Heart left ventricle (tissue), 16 donors: ENCODE measurements at regions not wholly inside any gene's neighbourhood (a gene's known extent, or its start where the extent isn't known, plus 50 kb on each side); places are given as distances from the start of the nearest gene placed in this dataset.

Source experiments
- ATAC-seq, 4 donors: fragments of 200-7000 bp; cut with Tn5 transposase; one replicate each; pipeline ENCODE4 v1.9.1; 2020 to 2022; ENCODE audit warnings: moderate library complexity in 4 of 4, mild to moderate bottlenecking in 3 of 4, moderate number of reproducible peaks in 1 of 4
- DNase-seq, 5 donors: peaks; one replicate each; pipeline ENCODE4 v3.0.0-alpha.2; 2020
- H3K27ac ChIP-seq, 12 donors: fragments of 200-600 bp; sonication (generic) in 4 of 12; one replicate each; pipeline versions ENCODE4 v1.5.0 to v1.8.0; 2016 to 2022; ENCODE audit warnings: mild to moderate bottlenecking in 2 of 12
- H3K27me3 ChIP-seq, 9 donors: fragments of 200-600 bp; sonication (generic) in 2 of 9; one replicate each; pipeline versions ENCODE4 v1.5.1 to v1.8.0; 2016 to 2022; ENCODE audit warnings: mild to moderate bottlenecking in 3 of 9
- H3K36me3 ChIP-seq, 9 donors: fragments of 200-600 bp; sonication (generic) in 2 of 9; one replicate each; pipeline versions ENCODE4 v1.5.0 to v1.8.0; 2018 to 2022; ENCODE audit warnings: mild to moderate bottlenecking in 2 of 9
- H3K4me1 ChIP-seq, 12 donors: fragments of 200-600 bp; sonication (generic) in 4 of 12; one replicate each; pipeline versions ENCODE4 v1.5.0 to v1.8.0; 2016 to 2022; ENCODE audit warnings: mild to moderate bottlenecking in 3 of 12
- H3K4me3 ChIP-seq, 12 donors: fragments of 200-600 bp; sonication (generic) in 4 of 12; one replicate each; pipeline versions ENCODE4 v1.5.0 to v1.8.0; 2017 to 2022; ENCODE audit warnings: mild to moderate bottlenecking in 9 of 12, moderate library complexity in 4 of 12
- H3K9me3 ChIP-seq, 12 donors: fragments of 200-600 bp; sonication (generic) in 4 of 12; one replicate each; pipeline versions ENCODE4 v1.5.0 to v1.8.0; 2016 to 2022; ENCODE audit warnings: mild to moderate bottlenecking in 1 of 12
- POLR2A ChIP-seq, 2 donors: fragments of 450-650 bp; IDR thresholded peaks; one replicate each; pipeline ENCODE4 v1.6.1; 2017; ENCODE audit warnings: antibody characterized with exemption in 2 of 2, mild to moderate bottlenecking in 2 of 2, moderate library complexity in 2 of 2
- WGBS, 4 donors: extraction: QIAGEN DNeasy Blood & Tissue Kit in 2 of 4; methylation state at CpG; one replicate each; pipeline versions ENCODE4 v1.1.5 to v1.1.7; 2013 to 2018; 5-methylcytosine and 5-hydroxymethylcytosine counted together
- intact Hi-C, 10 donors: fragments of 100-400 bp; cut with DNase I; formaldehyde crosslinking; loops; one replicate each; pipeline versions ENCODE4 v1.11.1 to v1.14.2; 2022
- TF ChIP-seq, protein P1 (sequence below), 12 donors: fragments of 200-600 bp; sonication (generic) in 4 of 12; IDR thresholded peaks; one replicate each; pipeline versions ENCODE4 v1.5.0 to v1.8.0; 2018 to 2022; ENCODE audit warnings: antibody characterized with exemption in 12 of 12, mild to moderate bottlenecking in 5 of 12
- donor health status: ischemic (EF 13 %, LVEDD 7.1; RV severe dilation, severe dysfunction).
- donor health status: healthy with polysubstance abuse.
- donor health status: DM: no; HTN: yes; CAD: no.
- donor health status: DM: no; HTN: no; CAD: no.
- donor health status: ischemic (EF 25% LVEDD 6.9; RV normal size, moderate dysfunction).
- donor health status: ischemic (EF 25% LVEDD 5.7; RV mildly dilated, moderate dysfunction).
- donor health status: healthy.
- donor health status: DM: yes; HTN: yes; CAD: no.
- donor health status: ischemic (EF 35%, LVEDD 5.7; RV mildly dilated, moderate dysfunction).
- donor health status: nonischemic (EF 11% LVEDD 7.7; RV severe dilation, severe dysfunction).
- donor health status: DM: yes; HTN: yes; CAD: no.
- donor health status: PGD.
- donor health status: ischemic (EF 29% LVEDD 5.4; RV normal size, mild dysfunction).
- donor health status: nonischemic (EF 23%, LVEDD 6.1; RV moderate dilation, normal function).

DNA sequence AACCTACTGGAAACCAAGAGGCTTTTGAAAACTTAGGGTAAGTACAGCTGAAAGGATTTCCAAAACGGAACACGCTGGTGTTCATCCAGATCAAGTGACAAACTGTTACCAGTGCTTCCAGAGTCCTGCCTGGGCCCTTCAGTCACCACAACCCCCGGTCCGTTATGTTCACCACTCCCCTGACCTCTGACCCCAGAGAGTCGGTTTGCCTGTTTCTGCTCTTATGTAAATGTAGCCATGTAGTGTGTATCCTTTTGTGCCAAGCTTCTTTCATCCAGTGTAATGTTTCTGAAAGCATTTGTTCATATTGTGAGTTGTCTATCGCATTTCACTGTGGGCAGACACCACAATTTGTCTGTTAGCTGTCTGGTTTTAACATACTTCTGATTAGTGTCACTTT lies 217.5 kb downstream of the NCK2 start:
- no peaks in the 10 kb centered on the region for H3K4me1 ChIP-seq
- TF ChIP-seq, protein P1, sequence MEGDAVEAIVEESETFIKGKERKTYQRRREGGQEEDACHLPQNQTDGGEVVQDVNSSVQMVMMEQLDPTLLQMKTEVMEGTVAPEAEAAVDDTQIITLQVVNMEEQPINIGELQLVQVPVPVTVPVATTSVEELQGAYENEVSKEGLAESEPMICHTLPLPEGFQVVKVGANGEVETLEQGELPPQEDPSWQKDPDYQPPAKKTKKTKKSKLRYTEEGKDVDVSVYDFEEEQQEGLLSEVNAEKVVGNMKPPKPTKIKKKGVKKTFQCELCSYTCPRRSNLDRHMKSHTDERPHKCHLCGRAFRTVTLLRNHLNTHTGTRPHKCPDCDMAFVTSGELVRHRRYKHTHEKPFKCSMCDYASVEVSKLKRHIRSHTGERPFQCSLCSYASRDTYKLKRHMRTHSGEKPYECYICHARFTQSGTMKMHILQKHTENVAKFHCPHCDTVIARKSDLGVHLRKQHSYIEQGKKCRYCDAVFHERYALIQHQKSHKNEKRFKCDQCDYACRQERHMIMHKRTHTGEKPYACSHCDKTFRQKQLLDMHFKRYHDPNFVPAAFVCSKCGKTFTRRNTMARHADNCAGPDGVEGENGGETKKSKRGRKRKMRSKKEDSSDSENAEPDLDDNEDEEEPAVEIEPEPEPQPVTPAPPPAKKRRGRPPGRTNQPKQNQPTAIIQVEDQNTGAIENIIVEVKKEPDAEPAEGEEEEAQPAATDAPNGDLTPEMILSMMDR (IDR thresholded peaks at IDR 0.05), result no peak

DNA sequence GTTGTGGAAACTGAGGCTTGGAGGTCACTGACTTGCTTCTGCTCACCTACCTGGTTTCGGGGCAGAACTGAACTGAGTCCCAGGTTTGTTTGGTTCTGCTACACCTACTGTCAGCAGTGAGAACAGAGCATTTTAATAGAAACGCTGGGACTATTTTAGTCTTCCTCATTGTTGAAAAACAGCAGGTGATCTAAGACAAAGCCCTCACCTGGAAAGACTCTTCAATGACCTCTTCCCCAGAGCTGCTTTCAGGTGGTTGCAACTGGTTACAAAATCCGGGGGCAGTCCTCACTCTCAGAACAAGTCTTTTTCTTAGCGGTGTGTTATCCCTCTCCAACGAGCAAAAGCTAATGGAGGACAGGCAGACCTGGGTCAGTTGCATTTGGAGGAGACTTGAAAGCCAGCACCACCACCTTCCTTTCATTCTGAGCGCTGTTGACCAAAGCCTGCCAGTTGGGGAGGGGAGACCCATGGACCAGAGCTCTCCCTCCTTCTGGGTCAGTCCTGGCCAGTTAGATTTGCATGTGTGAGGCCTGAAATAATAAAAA lies 217.0 kb downstream of the NCK2 start:
- H3K4me3 ChIP-seq, result no peak overlapping the region
- no peaks in the 10 kb centered on the region for H3K27me3 ChIP-seq
- H3K36me3 ChIP-seq, result no peaks in the 10 kb centered on the region
- ATAC-seq (no peak), DNase-seq (no peak)
- H3K4me1 ChIP-seq, result no peaks in the 10 kb centered on the region
- intact Hi-C loops, result no loop called here
- no peak overlapping the region for H3K27ac ChIP-seq
- TF ChIP-seq POLR2A (IDR thresholded peaks at IDR 0.05), result no peak
- TF ChIP-seq, protein P1 (IDR thresholded peaks at IDR 0.05), result no peak
- WGBS, 4 donors, result 90 to 98% (median 95%) methylated on average over 5 to 6 of the region's 6 CpGs
- peaks cover 0 to 7% (median 0%) of the 10 kb centered on the region in 12 donors for H3K9me3 ChIP-seq

More for the DNA sequence above, 217.5 kb downstream of the NCK2 start:
- Histone ChIP-seq H3K27ac (no peak overlapping the region), H3K27me3 (no peaks in the 10 kb centered on the region), H3K36me3 (no peaks in the 10 kb centered on the region), H3K9me3 (peaks cover 0 to 7% (median 0%) of the 10 kb centered on the region in 12 donors), H3K4me3 (no peak overlapping the region)
- no peak for ATAC-seq
- intact Hi-C loops, result no loop called here
- no peak for DNase-seq
- WGBS, 4 donors, result 86 to 93% (median 92%) methylated on average over 6 of the region's 6 CpGs

DNA sequence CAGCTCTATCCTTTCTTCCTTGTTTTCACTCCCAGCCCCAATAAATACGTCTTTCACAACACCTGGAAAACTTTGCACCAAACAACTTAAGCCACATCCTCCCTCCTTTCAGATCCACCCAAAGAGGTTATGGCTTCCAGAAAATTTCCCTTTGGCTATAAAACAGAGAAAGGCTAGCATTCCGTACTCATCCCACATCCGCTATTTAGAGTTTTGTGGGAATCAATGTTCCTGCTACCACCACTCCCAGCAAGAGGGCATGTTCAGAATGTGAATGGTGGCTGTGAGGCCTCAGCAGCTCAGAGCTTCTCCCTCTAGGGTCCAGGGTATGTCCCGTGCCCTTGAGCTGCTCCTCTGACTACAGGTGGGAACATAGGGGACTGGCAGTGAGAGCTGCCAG lies 214.6 kb downstream of the NCK2 start:
- H3K4me1 ChIP-seq, result no peaks in the 10 kb centered on the region
- intact Hi-C loops, result no loop called here
- H3K4me3 ChIP-seq, result no peak overlapping the region
- TF ChIP-seq POLR2A (IDR thresholded peaks at IDR 0.05), result no peak
- TF ChIP-seq, protein P1 (IDR thresholded peaks at IDR 0.05), result no peak
- H3K27ac ChIP-seq, result no peak overlapping the region
- H3K9me3 ChIP-seq, result peaks cover 0 to 7% (median 0%) of the 10 kb centered on the region in 12 donors
- ATAC-seq (no peak), DNase-seq (no peak)
- H3K36me3 ChIP-seq, result no peaks in the 10 kb centered on the region
- WGBS, 4 donors, result 84 to 96% (median 94%) methylated on average over 3 to 4 of the region's 4 CpGs
- no peaks in the 10 kb centered on the region for H3K27me3 ChIP-seq

DNA sequence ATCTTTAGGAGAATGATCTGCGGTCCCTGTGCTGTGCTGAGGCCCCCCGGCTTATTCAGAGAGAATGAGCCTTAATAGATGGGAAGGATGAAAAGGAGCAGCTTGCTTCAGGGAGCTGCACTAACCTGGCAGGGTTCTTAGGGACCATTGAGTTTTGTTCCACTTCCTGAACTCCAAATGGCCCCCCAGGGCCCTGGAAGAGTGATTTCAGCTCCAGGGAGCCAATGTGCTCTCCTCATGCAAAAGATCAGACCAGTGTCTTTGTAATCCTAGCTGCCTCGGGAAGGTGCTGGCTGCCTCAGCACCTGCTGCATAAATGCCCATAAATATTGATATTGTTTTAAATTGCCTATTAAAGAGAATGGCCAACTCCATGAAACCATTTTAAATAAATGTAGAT lies 210.2 kb downstream of the NCK2 start:
- Histone ChIP-seq H3K9me3 (peaks cover 0 to 7% (median 0%) of the 10 kb centered on the region in 12 donors), H3K27ac (no peak overlapping the region), H3K4me3 (no peak overlapping the region), H3K36me3 (no peaks in the 10 kb centered on the region), H3K27me3 (no peaks in the 10 kb centered on the region), H3K4me1 (peaks cover 0 to 21% (median 3%) of the 10 kb centered on the region in 12 donors)
- WGBS, 4 donors, result 92 to 100% (median 96%) methylated on average over 3 of the region's 3 CpGs
- DNase-seq (no peak), ATAC-seq (no peak)
- intact Hi-C loops, result no loop called here
- TF ChIP-seq POLR2A (IDR thresholded peaks at IDR 0.05), result no peak
- TF ChIP-seq, protein P1 (IDR thresholded peaks at IDR 0.05), result no peak
